ENCODE measurements at regions not wholly inside any gene's neighbourhood (a gene's known extent, or its start where the extent isn't known, plus 50 kb on each side); places are given as distances from the start of the nearest gene placed in this dataset.

DNA sequence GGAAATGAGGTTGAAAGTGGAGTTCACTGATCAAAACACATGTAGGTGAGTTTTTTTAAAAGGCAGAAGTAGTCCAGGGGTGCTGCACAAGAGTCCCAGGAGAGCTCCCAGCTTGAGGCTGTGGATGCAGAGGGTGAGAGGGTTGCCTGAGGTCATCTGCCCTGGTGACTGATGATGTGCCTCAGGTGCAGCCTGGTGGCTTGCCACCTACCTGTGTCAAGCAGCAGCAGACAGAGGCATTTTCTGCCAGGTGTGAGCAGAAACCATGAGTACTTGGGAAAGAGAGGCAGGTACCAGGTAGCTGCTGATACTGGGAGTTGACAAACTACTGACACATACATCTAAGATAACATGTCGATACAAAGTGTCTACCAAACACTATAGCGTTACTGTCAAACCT lies 92.5 kb downstream of the SCP2D1 start:
- TF ChIP-seq POLR2AphosphoS5 (IDR thresholded peaks at IDR 0.05; ENCODE audit: low read depth, low read length) (no peak), POLR2A (IDR thresholded peaks at IDR 0.05; ENCODE audit: borderline replicate concordance, extremely low read depth, insufficient read depth, insufficient read length) (no peak), CBX3 (IDR thresholded peaks at IDR 0.05; ENCODE audit: low read depth) (no peak), EZH2phosphoT487 (IDR thresholded peaks at IDR 0.05; ENCODE audit: borderline replicate concordance) (no peak), SIN3A (IDR thresholded peaks at IDR 0.05; ENCODE audit: low read depth) (no peak), EGR1 (IDR thresholded peaks at IDR 0.05; ENCODE audit: low read depth) (no peak), ZFX (IDR thresholded peaks at IDR 0.05) (no peak), FOSL1 (IDR thresholded peaks at IDR 0.05; ENCODE audit: low read depth) (no peak), RAD21 (IDR thresholded peaks at IDR 0.05; ENCODE audit: low read depth) (no peak)
- TF ChIP-seq, protein P1, sequence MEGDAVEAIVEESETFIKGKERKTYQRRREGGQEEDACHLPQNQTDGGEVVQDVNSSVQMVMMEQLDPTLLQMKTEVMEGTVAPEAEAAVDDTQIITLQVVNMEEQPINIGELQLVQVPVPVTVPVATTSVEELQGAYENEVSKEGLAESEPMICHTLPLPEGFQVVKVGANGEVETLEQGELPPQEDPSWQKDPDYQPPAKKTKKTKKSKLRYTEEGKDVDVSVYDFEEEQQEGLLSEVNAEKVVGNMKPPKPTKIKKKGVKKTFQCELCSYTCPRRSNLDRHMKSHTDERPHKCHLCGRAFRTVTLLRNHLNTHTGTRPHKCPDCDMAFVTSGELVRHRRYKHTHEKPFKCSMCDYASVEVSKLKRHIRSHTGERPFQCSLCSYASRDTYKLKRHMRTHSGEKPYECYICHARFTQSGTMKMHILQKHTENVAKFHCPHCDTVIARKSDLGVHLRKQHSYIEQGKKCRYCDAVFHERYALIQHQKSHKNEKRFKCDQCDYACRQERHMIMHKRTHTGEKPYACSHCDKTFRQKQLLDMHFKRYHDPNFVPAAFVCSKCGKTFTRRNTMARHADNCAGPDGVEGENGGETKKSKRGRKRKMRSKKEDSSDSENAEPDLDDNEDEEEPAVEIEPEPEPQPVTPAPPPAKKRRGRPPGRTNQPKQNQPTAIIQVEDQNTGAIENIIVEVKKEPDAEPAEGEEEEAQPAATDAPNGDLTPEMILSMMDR (IDR thresholded peaks at IDR 0.05 in 2 of 3, conservative IDR thresholded peaks at IDR 0.05 in 1 of 3; ENCODE audit: borderline replicate concordance in 1 of 3, insufficient read depth in 1 of 3, low read depth in 2 of 3, low read length in 2 of 3): no peak
- TF ChIP-seq, protein P2, sequence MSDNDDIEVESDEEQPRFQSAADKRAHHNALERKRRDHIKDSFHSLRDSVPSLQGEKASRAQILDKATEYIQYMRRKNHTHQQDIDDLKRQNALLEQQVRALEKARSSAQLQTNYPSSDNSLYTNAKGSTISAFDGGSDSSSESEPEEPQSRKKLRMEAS (IDR thresholded peaks at IDR 0.05): no peak
- TF ChIP-seq, protein P3, sequence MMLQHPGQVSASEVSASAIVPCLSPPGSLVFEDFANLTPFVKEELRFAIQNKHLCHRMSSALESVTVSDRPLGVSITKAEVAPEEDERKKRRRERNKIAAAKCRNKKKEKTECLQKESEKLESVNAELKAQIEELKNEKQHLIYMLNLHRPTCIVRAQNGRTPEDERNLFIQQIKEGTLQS (IDR thresholded peaks at IDR 0.05): no peak
- TF ChIP-seq, protein P4, sequence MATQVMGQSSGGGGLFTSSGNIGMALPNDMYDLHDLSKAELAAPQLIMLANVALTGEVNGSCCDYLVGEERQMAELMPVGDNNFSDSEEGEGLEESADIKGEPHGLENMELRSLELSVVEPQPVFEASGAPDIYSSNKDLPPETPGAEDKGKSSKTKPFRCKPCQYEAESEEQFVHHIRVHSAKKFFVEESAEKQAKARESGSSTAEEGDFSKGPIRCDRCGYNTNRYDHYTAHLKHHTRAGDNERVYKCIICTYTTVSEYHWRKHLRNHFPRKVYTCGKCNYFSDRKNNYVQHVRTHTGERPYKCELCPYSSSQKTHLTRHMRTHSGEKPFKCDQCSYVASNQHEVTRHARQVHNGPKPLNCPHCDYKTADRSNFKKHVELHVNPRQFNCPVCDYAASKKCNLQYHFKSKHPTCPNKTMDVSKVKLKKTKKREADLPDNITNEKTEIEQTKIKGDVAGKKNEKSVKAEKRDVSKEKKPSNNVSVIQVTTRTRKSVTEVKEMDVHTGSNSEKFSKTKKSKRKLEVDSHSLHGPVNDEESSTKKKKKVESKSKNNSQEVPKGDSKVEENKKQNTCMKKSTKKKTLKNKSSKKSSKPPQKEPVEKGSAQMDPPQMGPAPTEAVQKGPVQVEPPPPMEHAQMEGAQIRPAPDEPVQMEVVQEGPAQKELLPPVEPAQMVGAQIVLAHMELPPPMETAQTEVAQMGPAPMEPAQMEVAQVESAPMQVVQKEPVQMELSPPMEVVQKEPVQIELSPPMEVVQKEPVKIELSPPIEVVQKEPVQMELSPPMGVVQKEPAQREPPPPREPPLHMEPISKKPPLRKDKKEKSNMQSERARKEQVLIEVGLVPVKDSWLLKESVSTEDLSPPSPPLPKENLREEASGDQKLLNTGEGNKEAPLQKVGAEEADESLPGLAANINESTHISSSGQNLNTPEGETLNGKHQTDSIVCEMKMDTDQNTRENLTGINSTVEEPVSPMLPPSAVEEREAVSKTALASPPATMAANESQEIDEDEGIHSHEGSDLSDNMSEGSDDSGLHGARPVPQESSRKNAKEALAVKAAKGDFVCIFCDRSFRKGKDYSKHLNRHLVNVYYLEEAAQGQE (IDR thresholded peaks at IDR 0.05; ENCODE audit: low read depth): no peak
